NCI-H2227 (cell line): ENCODE measurements at regions not wholly inside any gene's neighbourhood (a gene's known extent, or its start where the extent isn't known, plus 50 kb on each side); places are given as distances from the start of the nearest gene placed in this dataset.

ENCODE experiments used
- DNase-seq: peaks from one replicate; lab custom pipeline; 2025; ENCODE audit not compliant: unreplicated experiment; lab: John Stamatoyannopoulos, UW

DNA sequence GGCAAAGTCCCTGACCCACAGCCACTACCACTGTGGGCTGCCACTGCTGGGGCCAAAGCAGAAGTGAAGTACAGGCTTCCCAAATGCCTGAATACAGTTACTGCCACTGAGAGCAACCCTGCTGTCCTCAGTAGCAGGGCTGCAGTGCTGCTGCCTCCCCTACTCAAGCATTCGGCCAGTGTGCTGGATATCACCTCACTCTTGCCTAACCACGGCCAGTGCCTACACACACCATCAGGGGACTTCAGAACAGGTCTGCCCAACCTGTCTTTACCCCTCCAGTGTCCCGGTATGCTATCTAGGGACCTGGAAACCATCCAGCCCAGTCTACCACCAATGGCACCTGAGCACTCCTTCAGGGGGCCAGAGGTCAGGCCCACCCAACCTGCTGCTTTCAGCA lies 261.5 kb upstream of the COL8A1 start:
- no peak for DNase-seq

GRCh38 chr3:99373846-99374210 lies 264.6 kb upstream of the COL8A1 start:
- no peak for DNase-seq

DNA sequence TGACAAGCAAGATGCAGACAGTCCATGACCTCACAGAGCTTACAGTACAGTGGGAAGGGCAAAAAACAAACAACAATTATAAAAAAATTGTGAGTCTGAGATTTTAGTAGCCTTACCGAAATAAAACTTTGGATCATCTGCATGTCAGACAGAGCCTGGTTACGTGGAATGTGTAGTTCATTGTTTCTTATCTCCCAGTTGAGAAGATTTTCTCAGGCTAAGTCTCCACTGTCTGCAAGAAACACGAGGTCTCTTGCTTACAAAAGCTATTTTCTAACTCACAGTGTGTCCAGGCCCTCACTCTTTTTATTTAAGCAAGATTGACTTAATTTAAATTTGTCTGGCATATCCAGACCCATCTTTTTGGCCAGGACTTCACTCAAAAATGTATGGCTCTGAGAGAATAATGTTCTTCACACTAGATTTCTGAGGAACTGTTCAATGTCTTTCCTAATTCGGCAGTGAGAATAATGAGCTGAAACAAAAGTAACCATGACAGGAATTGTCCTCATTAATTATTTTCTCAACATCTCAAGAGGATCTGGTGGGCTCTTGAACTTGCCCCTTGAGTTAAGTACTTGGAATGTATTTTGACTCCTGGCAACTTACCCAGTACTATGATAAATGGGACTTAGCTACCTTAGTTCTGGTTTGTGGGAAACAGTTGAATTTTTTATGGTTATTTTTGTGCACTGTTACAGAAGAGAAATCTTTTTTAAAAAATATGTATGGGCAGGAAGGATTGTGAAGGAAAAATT lies 265.1 kb upstream of the COL8A1 start:
- DNase-seq, result no peak

- no peak for DNase-seq
Observed at GRCh38 chr3:99366663-99367429, 271.5 kb upstream of the COL8A1 start.

- DNase-seq, result no peak
Observed at GRCh38 chr3:99365979-99366378, 272.4 kb upstream of the COL8A1 start.

- DNase-seq, result no peak
Observed at GRCh38 chr3:99365396-99365795, 273.0 kb upstream of the COL8A1 start.

DNA sequence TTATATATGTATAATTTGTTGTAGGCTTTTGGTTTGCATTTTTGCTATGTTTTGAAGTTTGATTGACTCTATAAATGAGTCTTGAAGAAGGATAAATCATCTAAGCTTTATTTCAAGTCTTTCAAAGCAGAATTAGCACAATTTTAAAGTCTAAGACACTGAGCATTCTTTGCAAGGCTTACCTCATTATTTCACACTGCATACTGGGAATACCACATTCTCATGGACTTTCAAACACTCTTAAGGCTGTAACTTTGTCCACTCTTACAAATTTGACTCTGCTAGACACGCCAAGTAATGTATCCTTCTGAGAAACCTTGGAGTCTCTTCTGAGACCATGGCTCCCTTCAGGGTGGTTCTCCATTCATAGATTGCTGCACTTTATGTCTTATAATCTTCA lies 281.3 kb upstream of the COL8A1 start:
- no peak for DNase-seq

DNA sequence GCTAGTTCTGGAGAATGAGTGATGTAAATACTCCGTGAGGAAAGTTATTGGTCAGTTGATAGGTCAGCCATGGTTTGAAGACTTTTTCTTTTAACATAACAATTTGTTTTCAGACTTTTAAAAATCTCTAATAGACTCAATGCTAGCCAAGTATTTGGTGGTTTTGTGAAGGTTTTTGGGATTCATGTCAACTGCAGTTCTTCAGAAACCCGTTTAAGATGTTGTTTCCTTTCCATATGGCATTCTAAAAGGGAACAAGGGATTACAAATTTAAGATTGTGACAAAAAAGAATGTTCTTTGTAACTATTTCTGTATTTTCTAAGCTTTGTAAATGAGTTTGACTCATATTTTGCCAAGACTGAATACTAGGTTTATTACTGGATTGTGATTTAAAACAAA lies 281.7 kb upstream of the COL8A1 start:
- no peak for DNase-seq

- DNase-seq, result no peak
Observed at GRCh38 chr3:99355465-99355864, 282.9 kb upstream of the COL8A1 start.

- no peak for DNase-seq
Observed at GRCh38 chr3:99352811-99353210, 285.6 kb upstream of the COL8A1 start.

GRCh38 chr3:99351122-99351521 lies 287.3 kb upstream of the COL8A1 start:
- no peak for DNase-seq

- DNase-seq, result no peak
Observed at GRCh38 chr3:99348451-99348850, 289.9 kb upstream of the COL8A1 start.

DNA sequence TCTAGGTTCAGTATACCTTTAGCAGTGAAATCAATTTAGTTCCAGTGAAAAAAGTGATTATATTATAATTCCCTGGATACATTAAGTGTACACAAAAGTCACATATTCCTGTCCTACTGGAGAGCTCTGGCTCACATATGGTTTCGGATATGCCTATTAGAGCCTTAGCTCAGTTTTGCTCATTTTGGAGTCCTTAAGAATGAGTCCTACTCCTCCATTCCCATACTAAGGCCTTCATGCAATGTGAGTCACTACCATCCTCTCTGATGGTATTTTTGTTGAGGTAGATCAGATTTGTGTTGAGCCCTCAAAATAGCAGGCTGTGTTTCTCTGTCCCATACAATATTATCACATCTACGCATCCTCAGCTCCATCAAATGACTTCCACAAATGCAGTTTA lies 294.2 kb upstream of the COL8A1 start:
- DNase-seq, result no peak

- no peak for DNase-seq
Observed at GRCh38 chr3:99342383-99342782, 296.0 kb upstream of the COL8A1 start.

DNA sequence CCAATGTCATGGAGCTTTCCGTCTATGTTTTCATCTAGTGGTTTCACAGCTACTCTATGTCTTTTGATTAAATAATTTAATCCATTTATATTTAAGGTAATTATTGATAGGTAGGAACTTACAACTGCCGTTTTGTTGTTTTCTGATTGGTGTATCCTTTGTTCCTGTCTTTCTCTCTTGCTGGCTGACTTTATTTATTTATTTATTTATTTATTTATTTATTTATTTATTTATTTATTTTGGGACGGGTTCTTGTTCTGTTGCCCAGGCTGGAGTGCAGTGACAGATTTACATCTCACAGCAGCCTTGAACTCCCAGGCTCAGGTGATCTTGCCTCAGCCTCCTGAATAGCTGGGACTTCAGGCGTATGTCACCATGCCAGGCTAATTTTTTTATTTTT lies 299.2 kb upstream of the COL8A1 start:
- no peak for DNase-seq

DNA sequence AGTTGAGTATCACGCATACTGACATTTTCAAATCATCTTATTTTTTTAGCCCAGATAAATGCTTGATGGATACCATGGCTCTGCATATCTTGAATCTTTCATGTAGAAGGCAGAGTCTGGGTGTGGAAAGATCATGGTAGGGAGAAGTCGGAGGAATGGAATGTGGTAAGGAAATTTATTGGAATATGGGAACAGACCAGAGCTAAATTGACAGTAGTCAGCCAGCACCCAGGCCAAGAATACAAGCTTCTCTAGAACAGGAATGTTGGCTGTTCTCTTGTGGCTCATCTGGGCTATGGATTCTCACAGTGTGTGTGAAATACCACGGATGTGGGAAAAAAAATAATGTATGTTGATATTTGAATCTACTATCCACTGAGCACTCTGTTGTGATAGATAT lies 305.7 kb upstream of the COL8A1 start:
- DNase-seq, result no peak

GRCh38 chr3:99332276-99332675 lies 306.1 kb upstream of the COL8A1 start:
- DNase-seq, result no peak

- DNase-seq, result no peak
Observed at GRCh38 chr3:99330924-99331532, 307.4 kb upstream of the COL8A1 start.

DNA sequence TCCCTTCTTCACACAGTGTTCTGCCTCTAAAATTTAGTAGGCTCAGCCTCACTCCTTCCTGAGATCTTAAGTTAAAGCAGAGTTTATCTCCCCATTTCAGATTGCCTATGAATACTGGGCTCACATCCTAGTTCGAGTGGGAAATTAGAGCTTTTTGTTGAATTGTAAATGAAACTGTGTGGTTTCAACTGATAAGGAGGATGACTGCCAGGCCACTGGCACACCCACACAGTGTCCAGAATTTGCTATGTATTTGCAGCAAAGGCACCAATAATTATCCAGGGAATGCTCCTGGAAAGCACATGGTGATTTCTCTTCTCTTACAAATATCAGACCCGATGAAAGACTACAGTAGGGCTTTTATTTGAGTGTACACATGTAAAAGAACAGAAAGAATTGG lies 308.1 kb upstream of the COL8A1 start:
- DNase-seq, result no peak

GRCh38 chr3:99325402-99325801 lies 313.0 kb upstream of the COL8A1 start:
- DNase-seq, result no peak

- DNase-seq, result no peak
Observed at GRCh38 chr3:99324636-99325203, 313.7 kb upstream of the COL8A1 start.

GRCh38 chr3:99323940-99324339 lies 314.5 kb upstream of the COL8A1 start:
- no peak for DNase-seq
